LNCAP (cell line): ENCODE measurements at regions not wholly inside any gene's neighbourhood (a gene's known extent, or its start where the extent isn't known, plus 50 kb on each side); places are given as distances from the start of the nearest gene placed in this dataset.

Source experiments
- TF ChIP-seq, protein P1 (sequence below): fragments of 450-650 bp; IDR thresholded peaks from 2 replicates; pipeline ENCODE4 v1.5.1; 2017; ENCODE audit warnings: mild to moderate bottlenecking

- TF ChIP-seq, protein P1, sequence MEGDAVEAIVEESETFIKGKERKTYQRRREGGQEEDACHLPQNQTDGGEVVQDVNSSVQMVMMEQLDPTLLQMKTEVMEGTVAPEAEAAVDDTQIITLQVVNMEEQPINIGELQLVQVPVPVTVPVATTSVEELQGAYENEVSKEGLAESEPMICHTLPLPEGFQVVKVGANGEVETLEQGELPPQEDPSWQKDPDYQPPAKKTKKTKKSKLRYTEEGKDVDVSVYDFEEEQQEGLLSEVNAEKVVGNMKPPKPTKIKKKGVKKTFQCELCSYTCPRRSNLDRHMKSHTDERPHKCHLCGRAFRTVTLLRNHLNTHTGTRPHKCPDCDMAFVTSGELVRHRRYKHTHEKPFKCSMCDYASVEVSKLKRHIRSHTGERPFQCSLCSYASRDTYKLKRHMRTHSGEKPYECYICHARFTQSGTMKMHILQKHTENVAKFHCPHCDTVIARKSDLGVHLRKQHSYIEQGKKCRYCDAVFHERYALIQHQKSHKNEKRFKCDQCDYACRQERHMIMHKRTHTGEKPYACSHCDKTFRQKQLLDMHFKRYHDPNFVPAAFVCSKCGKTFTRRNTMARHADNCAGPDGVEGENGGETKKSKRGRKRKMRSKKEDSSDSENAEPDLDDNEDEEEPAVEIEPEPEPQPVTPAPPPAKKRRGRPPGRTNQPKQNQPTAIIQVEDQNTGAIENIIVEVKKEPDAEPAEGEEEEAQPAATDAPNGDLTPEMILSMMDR = no peak
Observed at GRCh38 chr3:154849408-154849807, 230.7 kb upstream of the MME start.

- TF ChIP-seq, protein P1 = no peak
Observed at GRCh38 chr3:154844863-154845262, 235.3 kb upstream of the MME start.

GRCh38 chr3:154843647-154844046 is 236.5 kb upstream of the MME start:
- TF ChIP-seq, protein P1 = no peak

DNA sequence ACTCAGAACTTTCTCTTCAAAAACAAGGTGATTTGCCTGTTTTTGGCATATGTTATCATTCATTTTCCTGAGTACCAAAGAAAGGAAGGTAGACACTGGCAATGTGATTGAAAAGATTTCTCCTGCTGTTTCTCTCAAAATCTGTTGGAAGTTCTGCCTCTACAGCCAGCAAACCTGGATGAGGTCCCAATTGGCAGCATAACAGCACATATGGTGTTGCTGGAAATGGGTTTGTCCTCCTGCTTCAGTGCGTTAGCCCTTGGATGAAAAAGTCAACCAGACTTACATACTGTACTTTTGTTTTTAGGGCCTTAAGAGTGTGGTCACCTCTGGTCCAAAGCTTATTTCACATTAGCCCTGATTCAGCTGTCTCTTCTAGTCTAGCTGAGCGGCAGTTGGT is 237.6 kb upstream of the MME start:
- TF ChIP-seq, protein P1 = no peak

DNA sequence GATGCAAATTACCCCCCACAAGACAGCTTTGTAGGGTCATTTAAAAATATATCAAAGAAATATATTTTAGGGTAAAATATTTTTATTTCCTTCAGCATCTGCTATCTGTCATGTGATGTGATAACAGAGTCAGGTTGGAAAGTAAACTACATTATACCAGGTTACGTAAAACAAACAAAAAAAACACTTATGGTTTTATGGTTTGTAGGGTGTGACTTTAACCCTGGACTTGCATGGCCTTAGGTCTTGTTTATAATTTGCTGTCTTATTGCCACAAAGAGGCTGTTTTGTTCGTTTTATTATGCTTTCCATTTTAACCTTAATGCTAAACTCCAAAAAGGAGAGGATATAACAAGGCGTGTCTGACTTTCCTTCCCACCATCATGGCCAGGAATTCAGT is 244.5 kb upstream of the MME start:
- TF ChIP-seq, protein P1 = no peak

DNA sequence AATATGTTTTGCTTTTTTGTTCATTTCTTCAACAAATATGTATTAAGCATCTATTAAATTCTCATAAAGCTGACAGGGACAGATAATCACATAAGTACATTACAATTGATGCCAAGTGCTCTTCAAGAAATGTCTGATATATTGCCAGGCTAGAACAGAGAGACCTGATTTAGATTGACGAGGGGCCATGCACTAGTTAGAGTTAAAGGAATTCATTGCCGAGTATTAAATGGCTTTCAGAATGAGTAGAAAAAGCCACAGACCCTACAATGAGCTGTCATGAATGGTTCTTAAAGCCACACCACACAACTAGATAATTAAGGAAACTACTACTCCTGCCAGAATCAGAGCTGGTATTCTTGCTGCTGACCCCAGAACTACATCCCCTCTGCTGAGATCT is 250.2 kb upstream of the MME start:
- TF ChIP-seq, protein P1 = no peak

- TF ChIP-seq, protein P1 = no peak
Observed at GRCh38 chr3:154819491-154819890, 260.6 kb upstream of the MME start.

GRCh38 chr3:154818676-154819255 is 261.4 kb upstream of the MME start:
- TF ChIP-seq, protein P1 = no peak
